ENCODE measurements at regions not wholly inside any gene's neighbourhood (a gene's known extent, or its start where the extent isn't known, plus 50 kb on each side); places are given as distances from the start of the nearest gene placed in this dataset.

DNA sequence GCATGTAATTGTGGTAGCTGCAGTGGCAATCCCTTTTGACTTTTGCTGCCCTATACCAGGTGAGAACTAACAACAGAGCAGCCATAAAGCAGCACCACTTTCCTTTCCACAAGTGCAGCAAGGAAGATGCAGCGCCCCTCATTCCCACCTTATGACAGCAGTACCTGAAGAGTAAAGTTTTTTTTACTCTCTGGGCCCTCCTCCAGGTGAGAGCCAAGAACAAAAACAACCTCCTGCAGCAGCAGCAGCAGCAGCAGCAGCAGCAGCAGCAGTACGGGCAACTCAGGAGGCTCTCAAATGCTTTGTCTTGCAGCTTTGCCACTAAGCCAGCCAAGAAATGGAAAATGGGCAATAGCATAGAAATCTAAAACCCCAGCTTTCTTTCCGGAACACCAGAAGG, 397.5 kb downstream of the FIGN start:
- no peak for TF ChIP-seq EZH2 (IDR thresholded peaks at IDR 0.05; ENCODE audit: borderline replicate concordance, insufficient read depth, low read depth, low read length, poor library complexity, severe bottlenecking)
- TF ChIP-seq, protein P1, sequence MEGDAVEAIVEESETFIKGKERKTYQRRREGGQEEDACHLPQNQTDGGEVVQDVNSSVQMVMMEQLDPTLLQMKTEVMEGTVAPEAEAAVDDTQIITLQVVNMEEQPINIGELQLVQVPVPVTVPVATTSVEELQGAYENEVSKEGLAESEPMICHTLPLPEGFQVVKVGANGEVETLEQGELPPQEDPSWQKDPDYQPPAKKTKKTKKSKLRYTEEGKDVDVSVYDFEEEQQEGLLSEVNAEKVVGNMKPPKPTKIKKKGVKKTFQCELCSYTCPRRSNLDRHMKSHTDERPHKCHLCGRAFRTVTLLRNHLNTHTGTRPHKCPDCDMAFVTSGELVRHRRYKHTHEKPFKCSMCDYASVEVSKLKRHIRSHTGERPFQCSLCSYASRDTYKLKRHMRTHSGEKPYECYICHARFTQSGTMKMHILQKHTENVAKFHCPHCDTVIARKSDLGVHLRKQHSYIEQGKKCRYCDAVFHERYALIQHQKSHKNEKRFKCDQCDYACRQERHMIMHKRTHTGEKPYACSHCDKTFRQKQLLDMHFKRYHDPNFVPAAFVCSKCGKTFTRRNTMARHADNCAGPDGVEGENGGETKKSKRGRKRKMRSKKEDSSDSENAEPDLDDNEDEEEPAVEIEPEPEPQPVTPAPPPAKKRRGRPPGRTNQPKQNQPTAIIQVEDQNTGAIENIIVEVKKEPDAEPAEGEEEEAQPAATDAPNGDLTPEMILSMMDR (IDR thresholded peaks at IDR 0.05) = no peak
